Keratinocyte (primary cell): ENCODE measurements at regions not wholly inside any gene's neighbourhood (a gene's known extent, or its start where the extent isn't known, plus 50 kb on each side); places are given as distances from the start of the nearest gene placed in this dataset.

Source experiments
- DNase-seq: peaks from one replicate; pipeline ENCODE4 v3.0.0-alpha.2; 2011; ENCODE audit warnings: low read depth, missing footprints, low spot score
- FAIRE-seq: peaks from 2 replicates; lab custom pipeline; 2011; peaks lifted over from hg19 to GRCh38; lab: Jason Lieb, UNC
- H2AFZ ChIP-seq: 2 replicates; pipeline ENCODE4 v1.6.0; 2012; ENCODE audit warnings: low read length, control low read depth, inconsistent platforms; ENCODE audit not compliant: control insufficient read depth
- H3K27ac ChIP-seq: 2 replicates; pipeline ENCODE4 v1.5.1; 2011; ENCODE audit warnings: low read length; ENCODE audit not compliant: control insufficient read depth, insufficient read depth
- H3K27me3 ChIP-seq: 3 replicates; pipeline ENCODE4 v1.6.0; 2011; ENCODE audit warnings: low read length; ENCODE audit not compliant: control insufficient read depth, insufficient read depth; ENCODE audit errors: extremely low read depth
- H3K36me3 ChIP-seq, 2 experiments: 2 replicates in 1 of 2; 3 replicates in 1 of 2; pipeline ENCODE4 v1.5.1; 2011; ENCODE audit warnings: low read length in 2 of 2, mild to moderate bottlenecking in 1 of 2; ENCODE audit not compliant: control insufficient read depth in 2 of 2, insufficient read depth in 2 of 2; ENCODE audit errors: extremely low read depth in 1 of 2
- H3K4me1 ChIP-seq: 3 replicates; pipeline ENCODE4 v1.5.1; 2011; ENCODE audit warnings: low read length; ENCODE audit not compliant: control insufficient read depth, insufficient read depth; ENCODE audit errors: extremely low read depth
- H3K4me2 ChIP-seq: 3 replicates; pipeline ENCODE4 v1.6.0; 2011; ENCODE audit warnings: low read depth, low read length; ENCODE audit not compliant: control insufficient read depth, insufficient read depth; ENCODE audit errors: extremely low read depth
- H3K4me3 ChIP-seq, 3 experiments: fragments of 200-600 bp in 1 of 3; sonication (generic) in 1 of 3; 2 replicates in 2 of 3; 3 replicates in 1 of 3; pipeline ENCODE4 v1.5.1; 2011 to 2016; ENCODE audit warnings: low read length in 3 of 3, mild to moderate bottlenecking in 3 of 3, control low read depth in 2 of 3, inconsistent platforms in 1 of 3, low read depth in 1 of 3, mixed read lengths in 1 of 3, mixed run types in 1 of 3, moderate library complexity in 1 of 3; ENCODE audit not compliant: control insufficient read depth in 2 of 3, insufficient read depth in 2 of 3; ENCODE audit errors: extremely low read depth in 1 of 3
- H3K79me2 ChIP-seq: 2 replicates; pipeline ENCODE4 v1.6.0; 2012; ENCODE audit warnings: low read length; ENCODE audit not compliant: control insufficient read depth, insufficient read depth
- H3K9ac ChIP-seq: 3 replicates; pipeline ENCODE4 v1.6.0; 2011; ENCODE audit warnings: low read length; ENCODE audit not compliant: control insufficient read depth, insufficient read depth; ENCODE audit errors: extremely low read depth
- H3K9me1 ChIP-seq: 3 replicates; pipeline ENCODE4 v1.6.0; 2011; ENCODE audit warnings: low read length; ENCODE audit not compliant: control insufficient read depth, insufficient read depth; ENCODE audit errors: extremely low read depth
- H3K9me3 ChIP-seq: 2 replicates; pipeline ENCODE4 v1.5.1; 2012; ENCODE audit warnings: low read depth, low read length; ENCODE audit not compliant: control insufficient read depth
- H4K20me1 ChIP-seq: 3 replicates; pipeline ENCODE4 v1.6.0; 2011; ENCODE audit warnings: low read length; ENCODE audit not compliant: control insufficient read depth, insufficient read depth; ENCODE audit errors: extremely low read depth
- EZH2 ChIP-seq: IDR thresholded peaks from one replicate; pipeline ENCODE4 v1.6.1; 2012; ENCODE audit warnings: inconsistent platforms, mild to moderate bottlenecking, low read length, moderate library complexity
- dilution Hi-C: fragments of 300-500 bp; cut with MboI; formaldehyde crosslinking; loops from one replicate; pipeline ENCODE4 v1.7.0; 2020; ENCODE audit warnings: low sequenced_read_pairs; ENCODE audit not compliant: extremely low pct_ligation_motif_present
- TF ChIP-seq, protein P1 (sequence below), 3 experiments: IDR thresholded peaks in 1 of 3; conservative IDR thresholded peaks in 1 of 3; optimal IDR thresholded peaks in 1 of 3; 2 replicates in 2 of 3; 3 replicates in 1 of 3; pipeline versions ENCODE3 to v1.5.1; 2011; ENCODE audit warnings: low read length in 3 of 3, mild to moderate bottlenecking in 3 of 3, moderate library complexity in 2 of 3, control low read depth in 1 of 3, inconsistent platforms in 1 of 3; ENCODE audit not compliant: insufficient read depth in 2 of 3; ENCODE audit errors: extremely low read depth in 1 of 3

DNA sequence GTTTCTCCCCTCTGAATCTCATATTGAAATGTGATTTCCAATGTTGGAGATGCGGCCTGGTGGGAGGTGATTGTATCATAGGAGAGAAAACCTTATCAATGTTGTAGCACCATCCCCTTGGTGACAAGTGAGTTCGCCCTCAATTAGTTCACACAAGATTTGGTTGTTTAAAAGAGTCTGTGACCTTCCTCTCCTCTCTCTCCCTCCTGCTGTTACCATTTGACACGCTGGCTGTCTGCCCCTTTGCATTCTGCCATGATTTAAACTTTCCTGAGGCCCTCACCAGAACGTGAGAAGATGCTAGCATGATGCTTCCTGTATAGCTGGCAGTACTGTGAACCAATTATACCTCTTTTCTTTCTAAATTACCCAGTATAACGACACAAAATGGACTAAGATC, 730.9 kb upstream of the PRMT6 start:
- no peaks in the 10 kb centered on the region for H3K9me3 ChIP-seq
- H3K79me2 ChIP-seq, result no peaks in the 10 kb centered on the region
- H2AFZ ChIP-seq, result no peak overlapping the region
- no peaks in the 10 kb centered on the region for H3K27me3 ChIP-seq
- H3K27ac ChIP-seq, result no peak overlapping the region
- H3K4me2 ChIP-seq, result no peak overlapping the region
- FAIRE-seq, result no peak
- no peak for DNase-seq
- no peaks in the 10 kb centered on the region for H3K4me1 ChIP-seq
- H3K9me1 ChIP-seq, result no peaks in the 10 kb centered on the region
- dilution Hi-C loops, result no loop called here
- TF ChIP-seq, protein P1, sequence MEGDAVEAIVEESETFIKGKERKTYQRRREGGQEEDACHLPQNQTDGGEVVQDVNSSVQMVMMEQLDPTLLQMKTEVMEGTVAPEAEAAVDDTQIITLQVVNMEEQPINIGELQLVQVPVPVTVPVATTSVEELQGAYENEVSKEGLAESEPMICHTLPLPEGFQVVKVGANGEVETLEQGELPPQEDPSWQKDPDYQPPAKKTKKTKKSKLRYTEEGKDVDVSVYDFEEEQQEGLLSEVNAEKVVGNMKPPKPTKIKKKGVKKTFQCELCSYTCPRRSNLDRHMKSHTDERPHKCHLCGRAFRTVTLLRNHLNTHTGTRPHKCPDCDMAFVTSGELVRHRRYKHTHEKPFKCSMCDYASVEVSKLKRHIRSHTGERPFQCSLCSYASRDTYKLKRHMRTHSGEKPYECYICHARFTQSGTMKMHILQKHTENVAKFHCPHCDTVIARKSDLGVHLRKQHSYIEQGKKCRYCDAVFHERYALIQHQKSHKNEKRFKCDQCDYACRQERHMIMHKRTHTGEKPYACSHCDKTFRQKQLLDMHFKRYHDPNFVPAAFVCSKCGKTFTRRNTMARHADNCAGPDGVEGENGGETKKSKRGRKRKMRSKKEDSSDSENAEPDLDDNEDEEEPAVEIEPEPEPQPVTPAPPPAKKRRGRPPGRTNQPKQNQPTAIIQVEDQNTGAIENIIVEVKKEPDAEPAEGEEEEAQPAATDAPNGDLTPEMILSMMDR (optimal IDR thresholded peaks at IDR 0.05 in 1 of 3, IDR thresholded peaks at IDR 0.05 in 1 of 3, conservative IDR thresholded peaks at IDR 0.05 in 1 of 3; ENCODE audit: extremely low read depth in 1 of 3, insufficient read depth in 2 of 3, low read length in 3 of 3), result no peak
- no peak for TF ChIP-seq EZH2
- H3K4me3 ChIP-seq, result no peak overlapping the region
- H4K20me1 ChIP-seq, result no peaks in the 10 kb centered on the region
- H3K36me3 ChIP-seq, result no peaks in the 10 kb centered on the region
- no peak overlapping the region for H3K9ac ChIP-seq

GRCh38 chr1:106344494-106344893, 712.0 kb upstream of the PRMT6 start:
- Histone ChIP-seq H4K20me1 (no peaks in the 10 kb centered on the region), H3K79me2 (no peaks in the 10 kb centered on the region), H2AFZ (no peak overlapping the region), H3K27ac (no peak overlapping the region), H3K9me1 (no peaks in the 10 kb centered on the region), H3K9ac (no peak overlapping the region), H3K9me3 (no peaks in the 10 kb centered on the region), H3K4me1 (no peaks in the 10 kb centered on the region), H3K4me2 (no peak overlapping the region), H3K4me3 (no peak overlapping the region), H3K27me3 (no peaks in the 10 kb centered on the region), H3K36me3 (no peaks in the 10 kb centered on the region)
- FAIRE-seq, result no peak
- dilution Hi-C loops, result no loop called here
- no peak for DNase-seq
- TF ChIP-seq EZH2, result no peak
- TF ChIP-seq, protein P1 (optimal IDR thresholded peaks at IDR 0.05 in 1 of 3, IDR thresholded peaks at IDR 0.05 in 1 of 3, conservative IDR thresholded peaks at IDR 0.05 in 1 of 3; ENCODE audit: extremely low read depth in 1 of 3, insufficient read depth in 2 of 3, low read length in 3 of 3), result no peak
